T-cell (primary cell): ENCODE measurements at regions not wholly inside any gene's neighbourhood (a gene's known extent, or its start where the extent isn't known, plus 50 kb on each side); places are given as distances from the start of the nearest gene placed in this dataset.

Source experiments
- ATAC-seq, 4 experiments: fragments of 200-7000 bp in 3 of 4; fragments of 150-1000 bp in 1 of 4; cut with Tn5 transposase; replicated peaks in 1 of 4; 1 replicate in 3 of 4; 2 replicates in 1 of 4; pipeline ENCODE4 v1.10.0; 2021; ENCODE audit warnings: moderate library complexity in 3 of 4, mild to moderate bottlenecking in 2 of 4, moderate number of reproducible peaks in 1 of 4
- CTCF ChIA-PET, 2 donors: fragments of 300-600 bp; sonication (Branson Sonifier 250); formaldehyde crosslinking; loops; one replicate each; lab custom pipeline; 2022; ENCODE audit warnings: antibody characterized with exemption in 2 of 2; lab: Charles Lee
- POLR2A ChIA-PET, 2 donors: fragments of 300-600 bp; sonication (Branson Sonifier 250); formaldehyde crosslinking; loops; one replicate each; lab custom pipeline; 2022; ENCODE audit warnings: antibody characterized with exemption in 2 of 2; lab: Charles Lee
- DNase-seq, 35 experiments: peaks; one replicate each; pipeline versions ENCODE4 v3.0.0 to v3.0.0-alpha.2; 2013 to 2023
- H3K27ac ChIP-seq: one replicate; pipeline ENCODE4 v1.5.1; 2013; ENCODE audit warnings: low read length
- H3K27me3 ChIP-seq, 2 experiments: replicated peaks in 1 of 2; 1 replicate in 1 of 2; 2 replicates in 1 of 2; pipeline versions ENCODE4 v1.6.1 to v1.7.0; 2013; ENCODE audit warnings: low read length in 1 of 2, mixed read lengths in 1 of 2; ENCODE audit not compliant: control insufficient read depth in 2 of 2, insufficient read depth in 2 of 2; ENCODE audit errors: extremely low read depth in 1 of 2
- H3K36me3 ChIP-seq, 2 donors: 1 replicate in 1 of 2; 2 replicates in 1 of 2; pipeline versions ENCODE4 v1.6.1 to v1.7.0; 2013; ENCODE audit warnings: low read length in 1 of 2; ENCODE audit not compliant: control insufficient read depth in 2 of 2, insufficient read depth in 1 of 2; ENCODE audit errors: extremely low read depth in 1 of 2
- H3K4me1 ChIP-seq, 2 experiments: 1 replicate in 1 of 2; 2 replicates in 1 of 2; pipeline versions ENCODE4 v1.6.1 to v1.7.0; 2013; ENCODE audit warnings: low read length in 2 of 2, mixed read lengths in 1 of 2; ENCODE audit not compliant: insufficient read depth in 2 of 2, control insufficient read depth in 1 of 2; ENCODE audit errors: extremely low read depth in 1 of 2
- H3K4me3 ChIP-seq, 2 donors: 1 replicate in 1 of 2; 2 replicates in 1 of 2; pipeline versions ENCODE4 v1.5.1 to v1.7.0; 2013; ENCODE audit warnings: mild to moderate bottlenecking in 2 of 2, low read length in 1 of 2, moderate library complexity in 1 of 2; ENCODE audit not compliant: control insufficient read depth in 1 of 2; ENCODE audit errors: extremely low read depth in 1 of 2
- H3K9me3 ChIP-seq: 2 replicates; pipeline ENCODE4 v1.7.0; 2013
- H3K27ac Mint-ChIP-seq, 2 donors: one replicate each; pipeline ENCODE4 v1.8.0; 2020 to 2021; ENCODE audit warnings: mild to moderate bottlenecking in 2 of 2, mixed read lengths in 2 of 2
- H3K27me3 Mint-ChIP-seq, 2 donors: one replicate each; pipeline ENCODE4 v1.8.0; 2021 to 2022; ENCODE audit warnings: mixed read lengths in 2 of 2
- H3K36me3 Mint-ChIP-seq: one replicate; pipeline ENCODE4 v1.8.0; 2021; ENCODE audit warnings: mixed read lengths
- H3K4me1 Mint-ChIP-seq, 3 donors: one replicate each; pipeline ENCODE4 v1.8.0; 2020 to 2022; ENCODE audit warnings: mixed read lengths in 3 of 3, mild to moderate bottlenecking in 1 of 3
- H3K4me3 Mint-ChIP-seq, 3 donors: one replicate each; pipeline ENCODE4 v1.8.0; 2020 to 2022; ENCODE audit warnings: mild to moderate bottlenecking in 3 of 3, mixed read lengths in 3 of 3, moderate library complexity in 3 of 3
- H3K9me3 Mint-ChIP-seq, 3 donors: one replicate each; pipeline ENCODE4 v1.8.0; 2020 to 2022; ENCODE audit warnings: mixed read lengths in 3 of 3
- WGBS: methylation state at CpG from one replicate; pipeline ENCODE4 v1.1.5; 2013; ENCODE audit warnings: missing lambda C conversion rate; ENCODE audit not compliant: insufficient coverage; 5-methylcytosine and 5-hydroxymethylcytosine counted together

DNA sequence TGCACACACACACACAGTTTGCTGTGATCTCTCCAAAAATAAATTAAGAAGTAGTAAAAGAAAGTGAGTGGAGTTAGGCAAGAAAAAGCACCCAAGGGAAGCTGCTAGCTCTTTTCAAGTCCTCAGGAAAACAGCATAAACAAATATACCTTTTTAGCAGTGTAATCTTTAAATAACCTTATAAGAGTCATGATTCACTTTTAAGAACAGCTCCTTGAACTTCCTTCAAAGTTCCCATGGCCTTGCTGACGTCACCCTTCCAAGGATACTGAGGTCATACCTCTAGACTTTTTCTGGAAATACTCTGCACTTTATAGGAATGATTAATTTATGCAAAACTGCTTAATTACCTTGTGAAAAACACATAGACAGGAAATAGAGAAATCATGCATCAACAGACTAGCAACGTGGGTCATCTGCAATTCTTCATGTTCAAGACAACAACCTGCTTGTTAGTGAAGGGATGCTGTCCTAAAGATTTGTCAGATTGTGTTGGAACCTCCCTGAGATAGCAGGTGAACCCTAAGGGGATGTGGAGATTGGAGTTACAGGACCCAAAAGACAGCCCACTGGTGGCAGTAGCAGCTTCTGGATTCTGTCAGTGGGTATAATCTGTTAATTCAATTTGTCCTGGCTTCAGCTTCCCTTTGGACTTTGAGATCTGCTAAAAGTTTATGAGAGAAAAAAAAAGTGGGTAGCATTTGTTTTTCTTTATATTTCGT, 229.0 kb downstream of the ELAVL2 start:
- H3K4me3 ChIP-seq = no peak overlapping the region
- no peaks in the 10 kb centered on the region for H3K4me1 Mint-ChIP-seq
- H3K4me1 ChIP-seq = no peaks in the 10 kb centered on the region
- peaks cover 0 to 10% (median 0%) of the 10 kb centered on the region in 3 donors for H3K9me3 Mint-ChIP-seq
- no peak overlapping the region for H3K27ac ChIP-seq
- no peak overlapping the region for H3K4me3 Mint-ChIP-seq
- DNase-seq (no peak), ATAC-seq (no peak)
- H3K27ac Mint-ChIP-seq = no peak overlapping the region
- no CpG with 5 or more reads among the region's 3 CpGs for WGBS
- no peaks in the 10 kb centered on the region for H3K36me3 ChIP-seq
- H3K36me3 Mint-ChIP-seq = no peaks in the 10 kb centered on the region
- no peaks in the 10 kb centered on the region for H3K27me3 ChIP-seq
- ChIA-PET CTCF (no interaction called here), POLR2A (no interaction called here)
- no peaks in the 10 kb centered on the region for H3K9me3 ChIP-seq
- H3K27me3 Mint-ChIP-seq = no peaks in the 10 kb centered on the region

- Histone ChIP-seq H3K9me3 (no peaks in the 10 kb centered on the region), H3K4me3 (no peak overlapping the region), H3K36me3 (no peaks in the 10 kb centered on the region), H3K4me1 (no peaks in the 10 kb centered on the region), H3K27ac (no peak overlapping the region), H3K27me3 (no peaks in the 10 kb centered on the region)
- POLR2A ChIA-PET = no interaction called here
- ATAC-seq (no peak), DNase-seq (no peak)
- H3K9me3 Mint-ChIP-seq = peaks cover 3 to 10% (median 3%) of the 10 kb centered on the region in 3 donors
- CTCF ChIA-PET = no interaction called here
- no peaks in the 10 kb centered on the region for H3K36me3 Mint-ChIP-seq
- H3K27ac Mint-ChIP-seq = no peak overlapping the region
- no peaks in the 10 kb centered on the region for H3K4me1 Mint-ChIP-seq
- no peaks in the 10 kb centered on the region for H3K27me3 Mint-ChIP-seq
- WGBS = no CpG with 5 or more reads among the region's 2 CpGs
- no peak overlapping the region for H3K4me3 Mint-ChIP-seq
These were observed 227.0 kb downstream of the ELAVL2 start for GRCh38 chr9:23598994-23599393.

- Histone ChIP-seq H3K4me3 (no peak overlapping the region), H3K27ac (no peak overlapping the region), H3K27me3 (no peaks in the 10 kb centered on the region), H3K9me3 (no peaks in the 10 kb centered on the region), H3K36me3 (no peaks in the 10 kb centered on the region), H3K4me1 (no peaks in the 10 kb centered on the region)
- POLR2A ChIA-PET = no interaction called here
- H3K9me3 Mint-ChIP-seq = peaks cover 0 to 3% (median 3%) of the 10 kb centered on the region in 3 donors
- no peaks in the 10 kb centered on the region for H3K27me3 Mint-ChIP-seq
- no peak overlapping the region for H3K27ac Mint-ChIP-seq
- ATAC-seq (no peak), DNase-seq (no peak)
- no peaks in the 10 kb centered on the region for H3K4me1 Mint-ChIP-seq
- WGBS = 100% methylated on average over 3 of the region's 7 CpGs
- CTCF ChIA-PET = no interaction called here
- no peaks in the 10 kb centered on the region for H3K36me3 Mint-ChIP-seq
- no peak overlapping the region for H3K4me3 Mint-ChIP-seq
These were observed 222.7 kb downstream of the ELAVL2 start for GRCh38 chr9:23603311-23603710.

GRCh38 chr9:23606107-23606506, 219.9 kb downstream of the ELAVL2 start:
- H3K4me1 Mint-ChIP-seq = no peaks in the 10 kb centered on the region
- no peak for ATAC-seq
- no CpG with 5 or more reads among the region's 1 CpG for WGBS
- no peak overlapping the region for H3K27ac Mint-ChIP-seq
- Histone ChIP-seq H3K36me3 (no peaks in the 10 kb centered on the region), H3K4me3 (no peak overlapping the region), H3K9me3 (no peaks in the 10 kb centered on the region), H3K27me3 (no peaks in the 10 kb centered on the region), H3K27ac (no peak overlapping the region), H3K4me1 (no peaks in the 10 kb centered on the region)
- peaks cover 3% of the 10 kb centered on the region in 3 donors for H3K9me3 Mint-ChIP-seq
- H3K27me3 Mint-ChIP-seq = no peaks in the 10 kb centered on the region
- no peaks in the 10 kb centered on the region for H3K36me3 Mint-ChIP-seq
- no peak overlapping the region for H3K4me3 Mint-ChIP-seq
- ChIA-PET CTCF (no interaction called here), POLR2A (no interaction called here)
- no peak for DNase-seq

DNA sequence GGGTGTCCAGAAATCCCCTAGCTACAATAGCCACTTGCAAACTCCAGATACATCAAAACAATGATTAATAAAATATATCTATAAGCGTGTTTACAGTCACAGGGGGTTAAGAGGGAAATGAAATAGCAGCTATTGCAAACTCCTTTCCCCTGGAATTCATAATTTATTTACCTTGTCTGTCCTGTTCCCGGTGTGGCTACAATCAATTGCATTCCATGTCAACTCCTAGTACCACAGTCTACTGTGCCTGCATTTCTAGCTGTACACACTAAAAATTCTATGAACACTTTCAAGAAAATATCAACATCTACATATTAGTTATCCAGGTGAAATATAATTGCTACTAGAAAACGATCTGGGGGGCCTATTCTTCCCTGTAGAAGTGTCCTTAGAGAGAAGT, 217.6 kb downstream of the ELAVL2 start:
- ATAC-seq (no peak), DNase-seq (no peak)
- Mint-ChIP-seq H3K27me3 (no peaks in the 10 kb centered on the region), H3K4me1 (no peaks in the 10 kb centered on the region), H3K4me3 (no peak overlapping the region), H3K27ac (no peak overlapping the region), H3K9me3 (peaks cover 0 to 3% (median 3%) of the 10 kb centered on the region in 3 donors), H3K36me3 (no peaks in the 10 kb centered on the region)
- H3K27ac ChIP-seq = no peak overlapping the region
- H3K4me1 ChIP-seq = no peaks in the 10 kb centered on the region
- H3K9me3 ChIP-seq = no peaks in the 10 kb centered on the region
- ChIA-PET POLR2A (no interaction called here), CTCF (no interaction called here)
- H3K27me3 ChIP-seq = no peaks in the 10 kb centered on the region
- no peaks in the 10 kb centered on the region for H3K36me3 ChIP-seq
- no peak overlapping the region for H3K4me3 ChIP-seq
- no CpG with 5 or more reads among the region's 3 CpGs for WGBS

DNA sequence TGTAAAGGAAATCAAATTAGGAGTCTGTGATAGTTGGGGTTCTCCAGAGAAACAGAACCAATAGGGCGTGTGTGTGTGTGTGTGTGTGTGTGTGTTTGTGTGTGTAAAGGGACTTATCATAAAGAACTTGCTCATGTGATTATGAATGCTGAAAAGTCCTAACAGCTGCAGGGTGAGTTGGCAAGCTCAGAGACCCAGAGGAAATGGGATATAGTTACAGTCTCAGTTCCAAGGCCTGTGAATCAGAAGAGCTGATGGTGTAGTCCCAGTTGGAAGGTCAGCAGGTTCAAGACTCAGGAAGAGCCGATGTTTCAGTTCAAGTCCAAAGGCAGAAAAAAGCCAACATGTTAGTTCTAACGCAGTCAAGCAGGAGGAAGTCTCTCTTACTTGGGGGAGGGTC, 214.2 kb downstream of the ELAVL2 start:
- H3K4me3 ChIP-seq = no peak overlapping the region
- WGBS = 60% methylated on average over 1 of the region's 3 CpGs
- Mint-ChIP-seq H3K4me1 (no peaks in the 10 kb centered on the region), H3K27me3 (no peaks in the 10 kb centered on the region), H3K9me3 (peaks cover 0 to 7% (median 0%) of the 10 kb centered on the region in 3 donors), H3K4me3 (no peak overlapping the region), H3K27ac (no peak overlapping the region), H3K36me3 (no peaks in the 10 kb centered on the region)
- POLR2A ChIA-PET = no interaction called here
- CTCF ChIA-PET = no interaction called here
- H3K27me3 ChIP-seq = no peaks in the 10 kb centered on the region
- ATAC-seq = no peak
- no peak overlapping the region for H3K27ac ChIP-seq
- H3K4me1 ChIP-seq = no peaks in the 10 kb centered on the region
- H3K9me3 ChIP-seq = no peaks in the 10 kb centered on the region
- no peak for DNase-seq
- H3K36me3 ChIP-seq = no peaks in the 10 kb centered on the region

DNA sequence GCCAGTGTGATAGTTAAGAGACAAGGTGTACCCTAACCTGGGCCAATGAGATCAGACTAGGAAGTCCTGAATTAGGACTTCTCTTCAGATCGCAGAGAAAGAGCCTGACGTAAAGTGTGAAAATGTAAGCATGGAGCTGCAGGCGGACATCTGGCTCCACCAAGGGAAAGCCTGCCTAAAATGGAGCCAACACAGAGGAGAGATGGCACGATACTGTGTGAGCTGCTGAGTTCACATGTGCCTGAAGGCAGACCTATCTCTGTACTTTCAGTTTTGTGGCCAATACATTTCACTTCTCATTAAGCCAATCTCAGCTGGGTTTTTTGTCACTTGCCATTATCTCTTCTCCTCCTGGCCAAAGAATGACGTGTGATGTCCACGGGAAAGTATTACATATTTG, 210.5 kb downstream of the ELAVL2 start:
- H3K9me3 Mint-ChIP-seq = peaks cover 0 to 13% (median 0%) of the 10 kb centered on the region in 3 donors
- no peak overlapping the region for H3K4me3 Mint-ChIP-seq
- POLR2A ChIA-PET = no interaction called here
- H3K4me3 ChIP-seq = no peak overlapping the region
- H3K27ac ChIP-seq = no peak overlapping the region
- DNase-seq (no peak), ATAC-seq (no peak)
- no peaks in the 10 kb centered on the region for H3K4me1 ChIP-seq
- no peaks in the 10 kb centered on the region for H3K27me3 Mint-ChIP-seq
- CTCF ChIA-PET = no interaction called here
- H3K4me1 Mint-ChIP-seq = no peaks in the 10 kb centered on the region
- H3K36me3 ChIP-seq = no peaks in the 10 kb centered on the region
- H3K36me3 Mint-ChIP-seq = no peaks in the 10 kb centered on the region
- WGBS = 87% methylated on average over 3 of the region's 6 CpGs
- no peaks in the 10 kb centered on the region for H3K27me3 ChIP-seq
- H3K27ac Mint-ChIP-seq = no peak overlapping the region
- no peaks in the 10 kb centered on the region for H3K9me3 ChIP-seq
